ENCODE measurements at regions not wholly inside any gene's neighbourhood (a gene's known extent, or its start where the extent isn't known, plus 50 kb on each side); places are given as distances from the start of the nearest gene placed in this dataset.

DNA sequence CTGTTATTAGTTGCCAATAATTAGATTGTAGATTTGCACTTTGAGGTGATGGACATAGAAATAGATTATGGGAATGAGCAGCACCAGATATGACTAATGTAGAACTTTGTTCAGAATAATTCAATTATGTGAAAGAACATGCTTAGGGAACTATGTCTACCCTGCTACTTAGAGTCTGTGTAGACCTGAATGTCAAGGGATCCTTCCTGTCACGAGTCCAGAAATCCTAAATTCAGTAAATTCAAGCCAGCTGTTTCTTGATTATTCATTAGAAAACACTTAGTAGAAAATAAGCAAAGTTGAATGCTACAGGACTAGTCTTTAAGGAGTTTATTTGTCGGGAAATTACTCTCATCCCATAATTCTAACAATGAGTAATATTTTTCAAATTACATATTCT is 887.3 kb upstream of the SEMA6A start:
- Histone ChIP-seq H3K56ac (ENCODE audit: insufficient read length, low read depth, low read length) (no peak overlapping the region), H3K4ac (ENCODE audit: low read depth, low read length) (no peak overlapping the region), H3K27me3 (ENCODE audit: insufficient read depth, low read length) (no peaks in the 10 kb centered on the region), H4K8ac (replicated peaks; ENCODE audit: insufficient read length, low read depth, low read length) (no peak overlapping the region), H3K23me2 (ENCODE audit: insufficient read length, low read depth, low read length, poor library complexity, severe bottlenecking) (no peaks in the 10 kb centered on the region), H2BK15ac (ENCODE audit: low read depth, low read length) (no peak overlapping the region), H2BK12ac (ENCODE audit: insufficient read length, low read depth, low read length) (no peak overlapping the region), H3K23ac (ENCODE audit: insufficient read length, low read depth, low read length) (no peak overlapping the region), H2BK20ac (ENCODE audit: low read depth, low read length, poor library complexity, severe bottlenecking) (no peak overlapping the region), H2AK5ac (ENCODE audit: insufficient read length, low read length) (no peak overlapping the region), H4K20me1 (ENCODE audit: control insufficient read depth, insufficient read depth, insufficient read length) (no peaks in the 10 kb centered on the region), H3K18ac (ENCODE audit: insufficient read length, low read depth, low read length) (no peak overlapping the region), H3K9me3 (ENCODE audit: control insufficient read depth, low read depth, low read length) (no peaks in the 10 kb centered on the region), H3T11ph (ENCODE audit: low read length) (no peak overlapping the region), H3K14ac (ENCODE audit: insufficient read depth, low read length) (no peak overlapping the region), H3K79me1 (ENCODE audit: insufficient read depth, low read depth, low read length, poor library complexity, severe bottlenecking) (no peaks in the 10 kb centered on the region), H2BK120ac (ENCODE audit: low read depth, low read length, poor library complexity, severe bottlenecking) (no peak overlapping the region), H3K27ac (ENCODE audit: insufficient read length, low read depth, low read length) (no peak overlapping the region), H4K91ac (ENCODE audit: insufficient read length, low read depth, low read length) (no peak overlapping the region), H3K4me2 (ENCODE audit: insufficient read depth, insufficient read length, low read length) (no peak overlapping the region), H3K9ac (ENCODE audit: extremely low read depth, insufficient read length, low read length) (no peak overlapping the region), H3K4me1 (ENCODE audit: insufficient read depth, low read length) (no peaks in the 10 kb centered on the region), H2BK5ac (ENCODE audit: insufficient read length, low read length) (no peak overlapping the region), H2AFZ (ENCODE audit: low read length) (no peak overlapping the region), H4K5ac (ENCODE audit: insufficient read length, low read depth, low read length) (no peak overlapping the region), H3K79me2 (ENCODE audit: insufficient read depth, low read length) (no peaks in the 10 kb centered on the region)
- Mint-ChIP-seq H3K4me3 (no peak overlapping the region), H3K36me3 (ENCODE audit: insufficient read depth in 1 of 3, low read depth in 3 of 3) (no peaks in the 10 kb centered on the region), H3K9me3 (no peaks in the 10 kb centered on the region), H3K4me1 (no peaks in the 10 kb centered on the region), H3K27ac (no peak overlapping the region), H3K27me3 (ENCODE audit: low read depth) (no peaks in the 10 kb centered on the region)
- no peak for DNase-seq
- WGBS (ENCODE audit: extremely low coverage, insufficient read length, low lambda C conversion rate), result no CpG with 5 or more reads among the region's 2 CpGs
- TF ChIP-seq, protein P1, sequence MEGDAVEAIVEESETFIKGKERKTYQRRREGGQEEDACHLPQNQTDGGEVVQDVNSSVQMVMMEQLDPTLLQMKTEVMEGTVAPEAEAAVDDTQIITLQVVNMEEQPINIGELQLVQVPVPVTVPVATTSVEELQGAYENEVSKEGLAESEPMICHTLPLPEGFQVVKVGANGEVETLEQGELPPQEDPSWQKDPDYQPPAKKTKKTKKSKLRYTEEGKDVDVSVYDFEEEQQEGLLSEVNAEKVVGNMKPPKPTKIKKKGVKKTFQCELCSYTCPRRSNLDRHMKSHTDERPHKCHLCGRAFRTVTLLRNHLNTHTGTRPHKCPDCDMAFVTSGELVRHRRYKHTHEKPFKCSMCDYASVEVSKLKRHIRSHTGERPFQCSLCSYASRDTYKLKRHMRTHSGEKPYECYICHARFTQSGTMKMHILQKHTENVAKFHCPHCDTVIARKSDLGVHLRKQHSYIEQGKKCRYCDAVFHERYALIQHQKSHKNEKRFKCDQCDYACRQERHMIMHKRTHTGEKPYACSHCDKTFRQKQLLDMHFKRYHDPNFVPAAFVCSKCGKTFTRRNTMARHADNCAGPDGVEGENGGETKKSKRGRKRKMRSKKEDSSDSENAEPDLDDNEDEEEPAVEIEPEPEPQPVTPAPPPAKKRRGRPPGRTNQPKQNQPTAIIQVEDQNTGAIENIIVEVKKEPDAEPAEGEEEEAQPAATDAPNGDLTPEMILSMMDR (conservative IDR thresholded peaks at IDR 0.05), result no peak
